Neural crest cell (in vitro differentiated cells): ENCODE measurements at regions not wholly inside any gene's neighbourhood (a gene's known extent, or its start where the extent isn't known, plus 50 kb on each side); places are given as distances from the start of the nearest gene placed in this dataset.

Experiments used
- DNase-seq: peaks from one replicate; pipeline ENCODE4 v3.0.0; 2021; ENCODE audit warnings: low read depth, mixed read lengths, low spot score
- H3K27ac Mint-ChIP-seq: one replicate; pipeline ENCODE4 v1.8.0; 2021; ENCODE audit warnings: mild to moderate bottlenecking, mixed read lengths; ENCODE audit not compliant: unreplicated experiment
- H3K27me3 Mint-ChIP-seq: 2 replicates; pipeline ENCODE4 v1.8.0; 2021; ENCODE audit warnings: low read depth, mild to moderate bottlenecking, mixed read lengths
- H3K36me3 Mint-ChIP-seq: 2 replicates; pipeline ENCODE4 v1.8.0; 2021; ENCODE audit warnings: low read depth, mild to moderate bottlenecking, mixed read lengths
- H3K4me1 Mint-ChIP-seq: 2 replicates; pipeline ENCODE4 v1.8.0; 2021; ENCODE audit warnings: mixed read lengths
- H3K4me3 Mint-ChIP-seq: one replicate; pipeline ENCODE4 v1.8.0; 2021; ENCODE audit warnings: mild to moderate bottlenecking, mixed read lengths
- H3K9me3 Mint-ChIP-seq: 2 replicates; pipeline ENCODE4 v1.8.0; 2021; ENCODE audit warnings: mixed read lengths
- CTCF ChIP-seq: fragments of 200-600 bp; sonication (generic); conservative IDR thresholded peaks from 2 replicates; pipeline ENCODE4 v1.5.0; 2021; ENCODE audit warnings: antibody characterized with exemption, mild to moderate bottlenecking

- no peak for DNase-seq
- Mint-ChIP-seq H3K4me1 (peaks cover 10% of the 10 kb centered on the region), H3K4me3 (no peak overlapping the region), H3K27me3 (no peaks in the 10 kb centered on the region), H3K36me3 (no peaks in the 10 kb centered on the region), H3K9me3 (no peaks in the 10 kb centered on the region), H3K27ac (no peak overlapping the region)
- no peak for TF ChIP-seq CTCF
These were observed 92.4 kb upstream of the TMEM72 start for GRCh38 chr10:44818701-44819127.

- no peak for DNase-seq
- TF ChIP-seq CTCF, result no peak
These were observed 91.0 kb upstream of the TMEM72 start for GRCh38 chr10:44820094-44820493.

GRCh38 chr10:44821290-44821689 is 89.8 kb upstream of the TMEM72 start:
- DNase-seq, result no peak
- Mint-ChIP-seq H3K4me1 (peaks cover 10% of the 10 kb centered on the region), H3K27me3 (no peaks in the 10 kb centered on the region), H3K9me3 (no peaks in the 10 kb centered on the region), H3K27ac (no peak overlapping the region), H3K4me3 (no peak overlapping the region), H3K36me3 (no peaks in the 10 kb centered on the region)
- no peak for TF ChIP-seq CTCF

More at GRCh38 chr10:44820094-44820493, 91.0 kb upstream of the TMEM72 start:
- peaks cover 10% of the 10 kb centered on the region for H3K4me1 Mint-ChIP-seq
- H3K27ac Mint-ChIP-seq, result no peak overlapping the region
- H3K4me3 Mint-ChIP-seq, result no peak overlapping the region
- no peaks in the 10 kb centered on the region for H3K9me3 Mint-ChIP-seq
- no peaks in the 10 kb centered on the region for H3K27me3 Mint-ChIP-seq
- H3K36me3 Mint-ChIP-seq, result no peaks in the 10 kb centered on the region

- DNase-seq, result no peak
- Mint-ChIP-seq H3K9me3 (no peaks in the 10 kb centered on the region), H3K27me3 (no peaks in the 10 kb centered on the region), H3K27ac (peak overlapping the region; percentile 14), H3K36me3 (no peaks in the 10 kb centered on the region), H3K4me1 (peaks cover 10% of the 10 kb centered on the region), H3K4me3 (no peak overlapping the region)
- TF ChIP-seq CTCF, result no peak
These were observed 88.8 kb upstream of the TMEM72 start for GRCh38 chr10:44822349-44822748.

GRCh38 chr10:44822966-44823365 is 88.2 kb upstream of the TMEM72 start:
- Mint-ChIP-seq H3K4me1 (peaks cover 13% of the 10 kb centered on the region), H3K27ac (no peak overlapping the region), H3K9me3 (no peaks in the 10 kb centered on the region), H3K36me3 (no peaks in the 10 kb centered on the region), H3K4me3 (no peak overlapping the region), H3K27me3 (no peaks in the 10 kb centered on the region)
- no peak for DNase-seq
- TF ChIP-seq CTCF, result no peak

GRCh38 chr10:44824607-44825006 is 86.5 kb upstream of the TMEM72 start:
- DNase-seq, result no peak
- Mint-ChIP-seq H3K9me3 (no peaks in the 10 kb centered on the region), H3K4me1 (peaks cover 15% of the 10 kb centered on the region), H3K4me3 (no peak overlapping the region), H3K27ac (no peak overlapping the region), H3K27me3 (no peaks in the 10 kb centered on the region), H3K36me3 (no peaks in the 10 kb centered on the region)
- no peak for TF ChIP-seq CTCF
